GM21390 (cell line): ENCODE measurements at regions not wholly inside any gene's neighbourhood (a gene's known extent, or its start where the extent isn't known, plus 50 kb on each side); places are given as distances from the start of the nearest gene placed in this dataset.

Experiments
- ATAC-seq: cut with Tn5 transposase; IDR thresholded peaks from one replicate; pipeline ENCODE4 v1.9.1; 2021; ENCODE audit not compliant: unreplicated experiment

DNA sequence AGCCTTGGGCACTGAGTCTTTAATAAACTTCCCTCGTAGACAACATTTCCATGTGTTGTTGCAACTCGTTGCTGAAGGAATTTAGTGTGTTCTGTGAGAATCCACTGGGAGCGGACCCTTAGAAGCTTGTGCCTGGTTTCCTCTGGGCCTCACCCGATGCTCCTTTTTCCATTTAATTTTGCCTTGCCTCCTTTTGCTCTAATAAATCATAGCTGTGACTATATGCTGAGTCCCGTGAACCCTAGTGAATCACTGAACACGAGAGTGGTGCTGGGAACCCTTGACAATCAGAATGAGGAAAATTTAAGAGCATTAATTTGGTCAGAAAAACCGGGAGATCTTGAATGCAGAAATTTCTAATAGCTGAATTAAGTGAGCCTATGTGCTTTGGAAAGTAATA, 291.1 kb upstream of the ZNF608 start:
- no peak for ATAC-seq

- no peak for ATAC-seq
Observed at GRCh38 chr5:125038477-125038876, 292.0 kb upstream of the ZNF608 start.

- no peak for ATAC-seq
Observed at GRCh38 chr5:125041798-125042197, 295.4 kb upstream of the ZNF608 start.

DNA sequence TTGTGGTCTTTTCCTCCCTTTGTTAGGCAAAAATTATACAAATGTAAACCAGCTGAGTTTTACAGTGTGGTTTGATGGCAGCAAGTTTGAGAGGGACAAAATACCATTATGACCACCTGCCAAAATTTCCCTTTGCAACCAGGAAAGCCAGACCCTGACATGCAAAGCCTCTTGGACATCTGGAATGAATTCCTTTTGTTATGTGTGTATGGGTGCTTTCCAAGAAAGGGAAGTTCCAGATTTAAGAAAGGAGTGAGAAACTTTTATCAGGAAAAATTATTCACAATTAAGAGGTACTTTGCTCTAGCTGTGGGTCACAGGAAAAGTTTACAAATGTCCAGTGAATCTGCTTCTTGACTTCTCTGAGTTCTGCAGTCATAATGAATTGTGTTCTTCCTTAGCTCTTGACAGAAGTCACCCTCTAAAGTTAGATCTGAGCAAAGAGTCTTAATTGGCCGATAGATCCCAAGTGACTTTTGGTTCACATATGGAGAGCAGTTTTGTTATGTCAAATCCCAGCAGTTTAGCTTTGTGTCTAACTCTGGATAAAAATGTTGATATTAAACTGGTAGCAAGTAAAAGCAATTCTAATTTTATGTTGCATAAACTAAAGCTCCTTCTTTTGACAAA, 295.9 kb upstream of the ZNF608 start:
- ATAC-seq: no peak

- no peak for ATAC-seq
Observed at GRCh38 chr5:125043781-125044391, 297.4 kb upstream of the ZNF608 start.

DNA sequence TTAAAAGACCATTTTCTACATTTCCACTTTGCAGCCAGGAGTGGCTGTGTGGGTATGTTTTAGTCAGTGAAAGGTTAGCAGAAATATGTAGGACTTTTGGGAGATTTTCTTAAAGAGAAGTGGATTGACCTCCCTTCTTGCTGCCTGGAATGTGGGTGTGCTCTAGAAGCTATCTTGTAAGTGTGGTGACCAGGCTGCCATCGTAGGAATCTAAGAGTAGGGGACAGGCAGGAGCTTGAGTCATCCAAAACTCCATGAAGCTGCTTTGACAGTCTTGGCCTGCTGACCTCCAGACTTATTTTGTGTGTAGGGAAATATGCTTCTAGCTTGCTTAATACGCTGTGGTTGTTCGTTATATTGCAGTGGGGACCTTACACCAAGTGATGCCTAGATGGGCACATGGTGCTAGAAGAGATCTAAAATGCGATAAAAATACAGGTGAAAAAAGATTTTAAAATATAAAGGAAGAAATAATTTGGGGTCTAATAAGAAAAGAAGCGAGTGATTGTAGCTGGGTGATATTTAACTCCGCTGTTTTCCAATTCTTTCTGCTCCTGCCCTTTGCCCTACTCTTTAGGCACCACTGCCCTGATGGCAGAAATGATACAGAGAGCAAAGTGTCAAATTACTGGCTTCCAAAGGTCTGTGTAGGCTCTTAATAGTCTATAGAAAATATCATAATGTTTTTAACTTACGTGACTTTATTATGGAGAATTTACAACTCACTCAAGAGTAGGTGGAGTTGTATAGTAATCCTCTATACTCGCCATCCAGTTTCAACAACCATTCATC, 298.2 kb upstream of the ZNF608 start:
- ATAC-seq: no peak

GRCh38 chr5:125045646-125046045, 299.2 kb upstream of the ZNF608 start:
- ATAC-seq: no peak

DNA sequence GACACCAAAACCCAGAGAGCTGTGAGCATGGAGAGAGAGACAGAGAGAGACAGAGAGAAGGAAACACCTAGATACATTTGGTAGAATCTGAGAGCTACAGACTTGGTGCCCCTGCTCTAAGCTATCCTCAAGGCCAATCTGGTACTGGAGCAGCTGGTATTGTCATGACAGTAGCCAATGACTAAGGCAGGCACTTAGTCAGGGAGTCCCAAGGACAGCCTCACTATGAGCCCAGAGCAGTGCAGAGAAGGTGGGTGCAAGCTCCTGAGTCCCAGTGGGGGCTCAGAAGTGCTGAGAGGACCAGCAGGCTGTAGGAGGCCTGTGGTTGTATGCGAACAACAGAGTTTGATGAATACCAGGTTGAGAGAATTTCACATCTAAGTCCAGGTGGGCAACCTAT, 300.4 kb upstream of the ZNF608 start:
- no peak for ATAC-seq

GRCh38 chr5:125047871-125048270, 301.4 kb upstream of the ZNF608 start:
- ATAC-seq: no peak

DNA sequence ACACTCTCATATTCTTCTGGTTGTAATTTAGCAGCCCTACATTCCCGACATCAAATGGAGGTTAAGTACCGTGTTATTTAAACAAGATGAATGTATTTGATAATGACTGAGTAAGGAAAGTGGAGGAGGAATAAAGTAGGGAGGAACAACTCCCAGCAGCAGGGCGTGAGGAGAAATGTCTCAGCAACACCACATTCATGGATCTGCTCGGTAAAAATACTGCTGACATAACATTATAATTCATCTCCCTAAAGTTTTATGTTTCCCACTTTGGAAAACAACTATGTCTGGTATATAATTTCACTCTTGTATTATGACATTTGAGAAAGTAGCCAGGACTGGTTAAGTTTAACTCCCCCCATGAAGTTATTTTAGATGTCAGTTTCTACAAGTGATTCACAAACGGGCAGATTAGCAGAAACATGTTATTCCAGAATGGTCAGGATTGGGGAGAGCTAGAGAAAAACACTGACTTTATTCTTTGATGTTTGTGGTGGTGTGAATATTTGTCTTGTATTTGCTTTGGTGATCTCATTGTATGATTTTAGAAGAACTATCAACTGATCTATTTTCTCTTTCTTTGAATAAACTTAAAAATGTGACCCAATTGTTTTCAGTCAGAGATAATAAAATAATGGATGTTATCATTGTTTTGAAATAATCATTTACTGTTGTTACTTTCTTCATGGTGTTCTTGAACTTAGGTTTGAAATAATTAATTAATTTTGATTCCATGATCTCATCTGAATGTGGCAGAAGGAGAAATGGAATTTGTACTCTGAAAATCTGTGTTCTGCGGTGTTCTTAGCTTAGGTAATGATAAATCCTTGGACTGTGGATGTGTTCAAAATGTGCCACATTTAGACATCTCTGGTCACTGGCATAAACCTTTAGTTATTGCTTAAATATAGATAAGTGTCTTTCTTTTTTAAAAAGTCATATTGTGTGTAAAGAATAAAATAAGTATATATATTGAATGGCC, 303.6 kb upstream of the ZNF608 start:
- ATAC-seq: no peak

GRCh38 chr5:125050926-125051325, 304.5 kb upstream of the ZNF608 start:
- no peak for ATAC-seq

DNA sequence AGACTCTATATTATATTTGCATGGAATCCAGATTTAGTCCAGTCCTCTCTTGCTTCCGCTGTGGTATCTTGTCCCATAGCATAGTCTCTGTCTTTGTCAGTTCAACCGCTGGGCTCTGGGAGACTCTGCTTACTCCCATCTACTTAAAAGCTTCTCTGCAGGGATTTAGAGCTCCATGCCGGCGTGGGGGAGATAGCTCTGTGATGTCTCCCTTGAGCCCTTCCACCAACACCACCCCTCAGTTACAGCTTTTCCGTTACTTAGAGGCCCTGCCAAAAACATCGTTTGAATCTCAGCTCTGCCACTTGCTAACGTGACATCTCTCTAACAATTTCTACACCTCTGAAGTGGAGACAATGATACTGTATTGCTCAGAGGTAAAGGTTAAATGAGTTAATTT, 306.1 kb upstream of the ZNF608 start:
- ATAC-seq: no peak

DNA sequence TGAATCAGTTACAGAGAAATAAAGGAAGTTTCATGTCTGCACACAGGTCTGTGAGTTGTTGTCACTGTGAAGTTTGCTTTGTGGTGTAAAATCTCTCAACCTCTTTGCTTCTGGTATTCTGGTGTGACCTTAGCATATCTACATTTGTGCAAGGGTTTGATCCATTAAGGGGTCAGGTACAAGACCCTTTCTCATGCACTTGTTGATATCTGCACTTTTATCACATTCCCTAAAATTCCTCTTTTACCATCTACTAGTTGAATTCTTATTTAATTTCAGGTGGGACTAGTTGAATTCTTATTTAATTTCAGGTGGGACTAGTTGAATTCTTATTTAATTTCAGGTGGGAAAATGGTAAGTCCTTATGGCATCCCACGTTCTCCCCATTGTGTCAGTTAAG, 306.7 kb upstream of the ZNF608 start:
- ATAC-seq: no peak

GRCh38 chr5:125054146-125054545, 307.7 kb upstream of the ZNF608 start:
- ATAC-seq: no peak

DNA sequence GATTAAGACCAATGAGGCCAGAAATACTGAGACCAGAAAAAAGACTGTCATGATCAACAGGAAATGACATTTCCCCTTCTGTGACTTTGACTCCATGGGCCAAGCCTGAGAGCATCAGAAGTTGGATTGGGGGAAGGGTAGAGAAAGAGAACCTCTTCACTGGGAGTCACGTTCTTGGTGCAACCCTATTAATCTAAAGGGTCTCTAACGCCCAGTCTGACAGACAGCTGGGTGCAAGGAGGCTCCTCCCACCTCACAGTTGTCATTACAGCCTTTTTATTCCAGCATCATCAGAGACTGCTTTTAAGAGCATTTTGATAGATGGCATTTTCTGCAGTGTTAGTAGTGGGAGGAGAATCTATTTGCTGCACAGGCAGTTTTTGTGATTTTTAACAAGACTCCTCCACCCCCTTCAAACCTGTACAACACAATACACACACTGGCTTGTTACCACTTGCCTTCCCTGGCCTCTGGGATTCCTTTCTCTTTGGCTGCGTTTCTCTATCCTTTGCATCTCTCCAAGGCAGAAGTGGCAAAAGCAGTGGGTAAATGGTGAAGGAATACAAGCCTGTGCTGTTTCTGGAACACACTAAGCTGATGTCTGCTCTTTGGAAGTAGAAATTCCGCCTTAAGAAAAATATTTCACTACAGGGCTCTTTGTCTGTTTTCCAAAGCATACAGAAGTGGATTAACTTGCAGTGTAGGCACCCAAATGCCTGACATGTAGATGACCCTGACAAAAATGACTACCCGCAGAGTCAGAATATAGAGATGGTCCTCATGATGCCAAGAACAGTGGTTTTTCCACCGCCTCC, 310.4 kb upstream of the ZNF608 start:
- ATAC-seq: no peak

DNA sequence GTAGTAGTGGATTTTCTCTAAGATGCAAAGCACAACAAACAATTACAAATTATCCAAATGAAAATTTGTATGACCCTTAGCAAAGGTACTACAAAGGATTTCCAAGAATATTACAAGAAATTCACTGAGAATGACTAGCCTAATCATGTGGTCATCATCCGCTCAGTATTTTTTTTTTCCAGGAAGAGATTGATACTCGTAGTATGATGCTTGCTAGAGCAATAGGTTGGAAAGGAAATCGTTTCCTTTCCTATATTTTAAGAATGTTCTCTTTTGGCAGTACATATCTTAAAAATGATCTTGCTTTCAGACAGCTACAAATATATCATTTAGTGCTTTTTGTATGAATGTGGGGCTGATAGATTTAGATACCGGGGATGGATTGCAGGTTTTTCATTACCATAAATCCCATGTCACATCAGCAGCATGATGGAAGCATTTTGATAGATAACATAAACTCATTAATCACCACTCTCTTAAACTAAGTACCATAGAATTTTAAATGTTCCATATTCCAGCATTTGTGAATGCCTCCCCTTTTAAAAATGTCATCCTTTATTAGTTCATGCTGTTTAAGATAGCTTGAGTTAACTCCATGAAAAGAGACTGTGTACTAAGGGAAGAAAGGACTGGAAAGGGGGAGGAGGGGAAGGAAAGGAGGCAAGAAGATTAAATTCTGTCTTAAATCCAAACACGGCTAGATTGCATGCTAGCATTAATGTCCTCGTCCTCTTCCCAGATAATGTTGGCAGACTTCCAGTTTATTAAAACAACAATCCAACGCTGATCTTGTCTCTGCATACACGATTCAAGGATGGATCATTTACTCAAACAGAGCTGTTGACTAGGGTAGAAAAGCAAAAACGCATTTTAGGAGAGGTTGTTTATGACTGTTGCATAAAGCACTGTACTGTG, 311.7 kb upstream of the ZNF608 start:
- no peak for ATAC-seq

GRCh38 chr5:125059255-125060002, 313.0 kb upstream of the ZNF608 start:
- ATAC-seq: no peak

GRCh38 chr5:125061726-125062125, 315.3 kb upstream of the ZNF608 start:
- ATAC-seq: no peak
